ENCODE measurements at regions not wholly inside any gene's neighbourhood (a gene's known extent, or its start where the extent isn't known, plus 50 kb on each side); places are given as distances from the start of the nearest gene placed in this dataset.

- H2BK5ac ChIP-seq (ENCODE audit: low read depth, low read length, poor library complexity, severe bottlenecking) = no peak overlapping the region
- no peaks in the 10 kb centered on the region for H3K36me3 ChIP-seq (ENCODE audit: control insufficient read depth, insufficient read depth, low read length)
- no peak overlapping the region for H3K27ac ChIP-seq (ENCODE audit: insufficient read depth, low read length)
- no peak overlapping the region for H3K4me3 ChIP-seq (ENCODE audit: insufficient read depth, low read depth, low read length)
- POLR2A ChIA-PET (ENCODE audit: unreplicated experiment) = no interaction called here
- H3K4ac ChIP-seq (ENCODE audit: low read depth, low read length) = no peak overlapping the region
- H2AK9ac ChIP-seq (replicated peaks; ENCODE audit: low read depth, low read length, poor library complexity) = no peak overlapping the region
- H3K9me1 ChIP-seq (ENCODE audit: insufficient read depth, low read length) = no peaks in the 10 kb centered on the region
- no peak overlapping the region for H3K56ac ChIP-seq (ENCODE audit: extremely low read depth, insufficient read depth, low read length)
- dilution Hi-C loops (cut with HindIII; ENCODE audit: low sequenced_read_pairs, unreplicated experiment) (no loop called here), intact Hi-C loops (cut with micrococcal nuclease) (no loop called here), in situ Hi-C loops (cut with MboI; ENCODE audit: low sequenced_read_pairs) (no loop called here)
- no peak overlapping the region for H2AK5ac ChIP-seq (ENCODE audit: low read depth, low read length)
- H4K20me1 ChIP-seq (ENCODE audit: insufficient read depth, low read length) = no peaks in the 10 kb centered on the region
- H3K18ac ChIP-seq (ENCODE audit: low read depth, low read length) = no peak overlapping the region
- no peak overlapping the region for H3K14ac ChIP-seq (replicated peaks; ENCODE audit: low read depth, low read length)
- no peak overlapping the region for H2AFZ ChIP-seq (replicated peaks; ENCODE audit: low read length, poor library complexity)
- no peak overlapping the region for H4K5ac ChIP-seq (ENCODE audit: low read depth, low read length)
- no TSS peak for BruUV-seq (replicated peaks)
- H2BK15ac ChIP-seq (ENCODE audit: low read depth, low read length) = no peak overlapping the region
- no peak overlapping the region for H2BK20ac ChIP-seq (ENCODE audit: low read depth, low read length)
- peak; percentile 51; the same call in 1 of the 2 replicates for ATAC-seq (ENCODE audit: low read depth)
- no peak overlapping the region for H4K8ac ChIP-seq (ENCODE audit: low read depth in 2 of 2, low read length in 2 of 2)
- no peak overlapping the region for H4K91ac ChIP-seq (ENCODE audit: insufficient read depth, low read depth, low read length)
- TF ChIP-seq RFX5 (IDR thresholded peaks at IDR 0.05; ENCODE audit: low read depth, low read length) (no peak), MXI1 (IDR thresholded peaks at IDR 0.05; ENCODE audit: borderline replicate concordance, low read depth, low read length) (no peak), NFE2L2 (IDR thresholded peaks at IDR 0.05; ENCODE audit: low read depth, low read length) (no peak), MAFK (IDR thresholded peaks at IDR 0.05; ENCODE audit: low read depth, low read length) (no peak), RAD21 (IDR thresholded peaks at IDR 0.05; ENCODE audit: low read length) (no peak), CTCF (conservative IDR thresholded peaks at IDR 0.05; ENCODE audit: low read depth, low read length) (no peak), CEBPB (IDR thresholded peaks at IDR 0.05; ENCODE audit: low read depth, low read length) (no peak), MAZ (IDR thresholded peaks at IDR 0.05; ENCODE audit: borderline replicate concordance, low read depth, low read length) (no peak), POLR2A (IDR thresholded peaks at IDR 0.05; ENCODE audit: low read depth, low read length) (no peak), FOS (IDR thresholded peaks at IDR 0.05; ENCODE audit: low read depth, low read length) (no peak), CHD1 (IDR thresholded peaks at IDR 0.05; ENCODE audit: low read depth, low read length) (no peak), SMC3 (IDR thresholded peaks at IDR 0.05; ENCODE audit: low read depth, low read length) (no peak), RCOR1 (IDR thresholded peaks at IDR 0.05; ENCODE audit: insufficient replicate concordance, low read length) (no peak), BHLHE40 (IDR thresholded peaks at IDR 0.05; ENCODE audit: low read depth, low read length) (no peak), USF2 (IDR thresholded peaks at IDR 0.05; ENCODE audit: low read depth, low read length) (no peak)
- TF ChIP-seq, protein P1, sequence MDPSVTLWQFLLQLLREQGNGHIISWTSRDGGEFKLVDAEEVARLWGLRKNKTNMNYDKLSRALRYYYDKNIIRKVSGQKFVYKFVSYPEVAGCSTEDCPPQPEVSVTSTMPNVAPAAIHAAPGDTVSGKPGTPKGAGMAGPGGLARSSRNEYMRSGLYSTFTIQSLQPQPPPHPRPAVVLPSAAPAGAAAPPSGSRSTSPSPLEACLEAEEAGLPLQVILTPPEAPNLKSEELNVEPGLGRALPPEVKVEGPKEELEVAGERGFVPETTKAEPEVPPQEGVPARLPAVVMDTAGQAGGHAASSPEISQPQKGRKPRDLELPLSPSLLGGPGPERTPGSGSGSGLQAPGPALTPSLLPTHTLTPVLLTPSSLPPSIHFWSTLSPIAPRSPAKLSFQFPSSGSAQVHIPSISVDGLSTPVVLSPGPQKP (IDR thresholded peaks at IDR 0.05; ENCODE audit: borderline replicate concordance, low read depth, low read length) = no peak
- WGBS, 2 experiments (ENCODE audit: extremely low coverage in 2 of 2, insufficient read length in 1 of 2) = no CpG with 5 or more reads among the region's 3 CpGs
- CTCF ChIA-PET = no interaction called here
- H3K9me3 ChIP-seq (ENCODE audit: control insufficient read depth, insufficient read depth, low read length) = no peaks in the 10 kb centered on the region
- H2BK120ac ChIP-seq (ENCODE audit: low read depth, low read length) = no peak overlapping the region
- H3K27me3 ChIP-seq (ENCODE audit: control insufficient read depth, insufficient read depth, low read length) = no peaks in the 10 kb centered on the region
- H3K23ac ChIP-seq (ENCODE audit: low read depth, low read length) = no peak overlapping the region
- H3K9ac ChIP-seq (ENCODE audit: low read depth, low read length) = no peak overlapping the region
- H3K4me2 ChIP-seq (ENCODE audit: low read depth, low read length) = no peak overlapping the region
- peaks cover 1% of the 10 kb centered on the region; the same call in 1 of the 2 replicates for H3K4me1 ChIP-seq (ENCODE audit: control insufficient read depth, insufficient read depth, low read length)
- no peaks in the 10 kb centered on the region for H3K79me1 ChIP-seq (ENCODE audit: low read depth in 1 of 2, low read length in 2 of 2)
- DNase-seq = peak; percentile 7
Observed at GRCh38 chr17:71024172-71024571, 854.8 kb downstream of the KCNJ2 start.

Measured in IMR-90 (cell line).